ENCODE measurements at regions not wholly inside any gene's neighbourhood (a gene's known extent, or its start where the extent isn't known, plus 50 kb on each side); places are given as distances from the start of the nearest gene placed in this dataset.

DNA sequence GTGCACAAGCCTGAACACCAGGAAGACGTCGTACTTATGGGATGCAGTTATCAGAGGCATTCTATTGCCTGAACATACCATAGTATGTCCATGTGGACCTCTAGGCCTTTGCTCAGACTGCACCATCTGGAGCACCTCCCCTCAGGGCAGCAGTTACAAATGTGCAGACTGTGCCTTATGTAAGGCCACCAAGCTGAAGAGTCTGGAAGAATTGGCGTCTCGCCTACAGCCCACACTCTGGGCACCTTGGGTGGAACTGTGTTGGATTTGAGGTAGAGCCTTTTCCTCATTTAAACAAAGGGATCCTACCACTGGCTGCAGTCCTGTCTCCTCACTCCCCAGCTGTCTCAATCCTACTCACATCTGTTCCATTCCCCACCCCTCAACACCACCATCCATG lies 204.3 kb upstream of the FRMD6 start:
- DNase-seq (no peak), ATAC-seq (replicated peaks in 1 of 2) (no peak)
- no peaks in the 10 kb centered on the region for H3K9me3 Mint-ChIP-seq

DNA sequence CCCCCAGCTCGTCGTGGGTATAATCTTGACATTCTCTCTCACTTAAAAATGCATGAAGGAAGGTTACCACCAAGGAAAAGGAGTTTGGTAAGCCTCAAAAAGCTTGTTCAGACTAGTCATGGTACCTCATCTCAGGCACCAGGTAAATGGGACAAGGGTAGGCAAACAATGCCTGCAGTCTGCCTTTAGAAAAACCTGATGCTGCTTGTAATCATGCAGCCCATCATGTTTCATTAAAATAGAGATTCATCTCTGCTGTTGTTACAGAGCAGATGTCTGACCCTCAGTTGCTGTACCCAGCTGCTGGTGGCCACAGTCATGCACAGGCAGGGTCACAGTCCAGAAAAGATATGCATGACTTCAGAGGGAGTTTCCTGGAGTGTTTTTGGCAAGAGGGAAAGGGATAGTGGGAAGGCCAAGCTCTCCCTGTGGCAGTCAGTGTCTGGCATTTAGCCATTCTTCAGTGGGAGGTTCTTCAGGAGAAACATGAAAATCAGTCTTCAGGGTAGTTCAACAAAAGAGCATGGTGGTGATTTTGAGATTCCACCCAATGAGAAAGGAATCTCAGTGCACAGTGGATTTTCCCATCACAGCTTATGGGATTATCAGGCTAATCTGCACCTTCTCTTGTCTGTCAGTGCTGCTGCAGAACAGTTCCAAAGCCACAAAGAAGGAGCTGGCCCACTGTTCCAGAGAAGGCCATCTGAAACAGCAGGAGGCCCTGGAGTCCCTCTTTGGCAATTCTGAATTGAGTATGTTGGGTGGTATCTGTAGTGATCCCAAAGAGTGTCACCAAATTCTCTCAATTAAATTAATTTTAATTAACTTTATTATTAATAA lies 202.7 kb upstream of the FRMD6 start:
- ATAC-seq (replicated peaks in 1 of 2) (no peak), DNase-seq (no peak)
- Mint-ChIP-seq H3K4me3 (no peak overlapping the region), H3K36me3 (ENCODE audit: insufficient read depth in 2 of 2) (no peaks in the 10 kb centered on the region), H3K4me1 (ENCODE audit: low read depth) (no peaks in the 10 kb centered on the region), H3K9me3 (no peaks in the 10 kb centered on the region), H3K27ac (no peak overlapping the region), H3K27me3 (ENCODE audit: low read depth) (peaks cover 28% of the 10 kb centered on the region)

More for the DNA sequence above, 204.3 kb upstream of the FRMD6 start:
- H3K36me3 Mint-ChIP-seq (ENCODE audit: insufficient read depth in 2 of 2): no peaks in the 10 kb centered on the region
- H3K27me3 Mint-ChIP-seq (ENCODE audit: low read depth): peaks cover 40% of the 10 kb centered on the region
- H3K4me3 Mint-ChIP-seq: no peak overlapping the region
- H3K4me1 Mint-ChIP-seq (ENCODE audit: low read depth): no peaks in the 10 kb centered on the region
- no peak overlapping the region for H3K27ac Mint-ChIP-seq

GRCh38 chr14:51449681-51450080 lies 202.0 kb upstream of the FRMD6 start:
- no peak for ATAC-seq (replicated peaks in 1 of 2)
- H3K36me3 Mint-ChIP-seq (ENCODE audit: insufficient read depth in 2 of 2): no peaks in the 10 kb centered on the region
- peaks cover 22% of the 10 kb centered on the region for H3K27me3 Mint-ChIP-seq (ENCODE audit: low read depth)
- no peaks in the 10 kb centered on the region for H3K9me3 Mint-ChIP-seq
- H3K4me3 Mint-ChIP-seq: no peak overlapping the region
- no peak overlapping the region for H3K27ac Mint-ChIP-seq
- no peak for DNase-seq
- no peaks in the 10 kb centered on the region for H3K4me1 Mint-ChIP-seq (ENCODE audit: low read depth)

- Mint-ChIP-seq H3K27me3 (ENCODE audit: low read depth) (peaks cover 17% of the 10 kb centered on the region), H3K4me3 (no peak overlapping the region), H3K27ac (no peak overlapping the region), H3K4me1 (ENCODE audit: low read depth) (no peaks in the 10 kb centered on the region), H3K9me3 (peaks cover 0 to under 1% of the 10 kb centered on the region in 2 donors), H3K36me3 (ENCODE audit: insufficient read depth in 2 of 2) (no peaks in the 10 kb centered on the region)
- ATAC-seq (replicated peaks in 1 of 2) (no peak), DNase-seq (no peak)
Measured at GRCh38 chr14:51451561-51451960, 200.1 kb upstream of the FRMD6 start.

- Mint-ChIP-seq H3K27ac (no peak overlapping the region), H3K4me3 (no peak overlapping the region), H3K4me1 (ENCODE audit: low read depth) (no peaks in the 10 kb centered on the region), H3K27me3 (ENCODE audit: low read depth) (peaks cover 10% of the 10 kb centered on the region), H3K36me3 (ENCODE audit: insufficient read depth in 2 of 2) (no peaks in the 10 kb centered on the region), H3K9me3 (peaks cover 3% of the 10 kb centered on the region in 2 donors)
- no peak for ATAC-seq (replicated peaks in 1 of 2)
- DNase-seq: no peak
Measured at GRCh38 chr14:51453869-51454268, 197.8 kb upstream of the FRMD6 start.

DNA sequence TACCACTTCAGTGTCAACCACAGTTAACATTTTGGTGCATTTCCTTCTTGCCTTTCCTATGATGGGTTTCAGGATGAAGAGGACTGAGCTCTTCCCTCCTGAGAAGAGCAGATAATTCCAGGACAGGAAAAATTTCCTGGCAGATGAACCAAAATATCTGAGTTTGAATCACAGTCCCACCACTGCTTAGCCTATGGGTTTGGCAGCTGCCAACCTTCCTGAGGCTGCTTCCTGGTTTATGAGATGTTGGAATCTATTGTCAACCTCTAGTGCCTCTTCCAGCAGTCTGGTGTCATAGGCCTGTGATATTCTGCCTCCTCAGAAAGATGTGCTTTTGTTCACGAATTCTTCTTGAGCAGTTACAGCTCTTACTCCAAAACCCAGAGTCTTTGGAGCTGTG lies 197.4 kb upstream of the FRMD6 start:
- Mint-ChIP-seq H3K4me3 (no peak overlapping the region), H3K36me3 (ENCODE audit: insufficient read depth in 2 of 2) (no peaks in the 10 kb centered on the region), H3K27ac (no peak overlapping the region), H3K9me3 (peaks cover 3% of the 10 kb centered on the region in 2 donors), H3K27me3 (ENCODE audit: low read depth) (peaks cover 10% of the 10 kb centered on the region), H3K4me1 (ENCODE audit: low read depth) (no peaks in the 10 kb centered on the region)
- ATAC-seq (replicated peaks in 1 of 2) (no peak), DNase-seq (no peak)

- no peaks in the 10 kb centered on the region for H3K36me3 Mint-ChIP-seq (ENCODE audit: insufficient read depth in 2 of 2)
- no peak overlapping the region for H3K27ac Mint-ChIP-seq
- no peak overlapping the region for H3K4me3 Mint-ChIP-seq
- H3K9me3 Mint-ChIP-seq: peaks cover 3% of the 10 kb centered on the region in 2 donors
- peaks cover 10% of the 10 kb centered on the region for H3K27me3 Mint-ChIP-seq (ENCODE audit: low read depth)
- no peaks in the 10 kb centered on the region for H3K4me1 Mint-ChIP-seq (ENCODE audit: low read depth)
- DNase-seq (no peak), ATAC-seq (replicated peaks in 1 of 2) (no peak)
Measured at GRCh38 chr14:51455041-51455835, 196.5 kb upstream of the FRMD6 start.

DNA sequence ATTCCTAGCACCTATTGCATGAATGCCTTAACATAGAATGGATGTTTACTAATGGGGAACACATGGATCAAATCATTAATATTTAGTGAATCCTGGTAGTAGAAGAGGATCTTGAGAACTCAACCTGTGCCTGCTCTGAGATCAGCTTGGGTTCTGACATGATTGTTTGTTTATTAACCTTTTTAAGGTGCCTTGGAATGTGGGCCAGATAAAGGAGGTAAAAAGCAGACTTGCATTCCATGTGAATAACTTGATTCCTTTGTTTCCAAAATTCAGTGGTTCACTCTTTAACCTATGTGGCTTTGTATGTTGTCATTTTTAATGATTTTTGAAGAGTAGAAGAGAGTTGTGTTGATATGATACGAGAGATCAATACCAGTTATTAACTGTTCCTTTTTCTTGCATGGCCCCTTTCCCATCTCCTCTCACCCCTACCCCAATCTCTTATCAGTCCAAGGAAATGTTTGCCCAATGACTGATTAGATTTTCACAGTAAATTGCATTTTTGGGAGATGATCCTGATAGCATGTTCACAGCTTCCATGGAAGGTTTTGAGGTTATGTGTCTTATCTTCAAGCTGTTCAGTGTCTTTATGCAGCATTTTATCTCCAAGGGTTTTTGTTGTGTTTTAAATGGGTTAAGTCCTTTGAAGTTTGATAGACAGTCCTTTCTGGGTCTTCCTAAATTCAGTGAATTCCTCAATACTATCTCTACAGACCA lies 193.7 kb upstream of the FRMD6 start:
- peaks cover 3% of the 10 kb centered on the region in 2 donors for H3K9me3 Mint-ChIP-seq
- H3K27me3 Mint-ChIP-seq (ENCODE audit: low read depth): peaks cover 10% of the 10 kb centered on the region
- no peak for DNase-seq
- no peak for ATAC-seq (replicated peaks in 1 of 2)
- no peak overlapping the region for H3K4me3 Mint-ChIP-seq
- H3K36me3 Mint-ChIP-seq (ENCODE audit: insufficient read depth in 2 of 2): no peaks in the 10 kb centered on the region
- H3K4me1 Mint-ChIP-seq (ENCODE audit: low read depth): no peaks in the 10 kb centered on the region
- no peak overlapping the region for H3K27ac Mint-ChIP-seq

DNA sequence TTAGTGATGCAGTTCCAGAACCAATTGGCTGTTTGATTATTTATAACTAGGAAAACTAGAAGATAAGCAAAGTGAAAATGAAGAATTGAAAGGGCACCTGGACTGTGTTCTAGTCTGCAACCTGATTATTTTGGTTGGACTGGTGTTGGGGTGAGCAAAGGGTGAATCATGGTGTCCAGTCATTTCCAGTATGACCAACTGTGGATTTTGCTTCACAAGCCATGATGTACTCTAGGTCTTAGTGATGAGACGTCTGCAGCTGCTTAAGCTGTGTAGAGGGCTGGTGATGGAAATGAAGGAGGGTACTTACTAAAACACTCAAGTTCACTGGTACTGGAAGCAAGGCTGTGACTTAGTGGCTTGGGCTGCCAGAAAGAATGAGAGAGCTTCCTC lies 193.2 kb upstream of the FRMD6 start:
- H3K36me3 Mint-ChIP-seq (ENCODE audit: insufficient read depth in 2 of 2): no peaks in the 10 kb centered on the region
- H3K9me3 Mint-ChIP-seq: peaks cover 3% of the 10 kb centered on the region in 2 donors
- H3K27me3 Mint-ChIP-seq (ENCODE audit: low read depth): peaks cover 10% of the 10 kb centered on the region
- ATAC-seq (replicated peaks in 1 of 2) (no peak), DNase-seq (no peak)
- H3K4me1 Mint-ChIP-seq (ENCODE audit: low read depth): no peaks in the 10 kb centered on the region
- no peak overlapping the region for H3K27ac Mint-ChIP-seq
- no peak overlapping the region for H3K4me3 Mint-ChIP-seq

DNA sequence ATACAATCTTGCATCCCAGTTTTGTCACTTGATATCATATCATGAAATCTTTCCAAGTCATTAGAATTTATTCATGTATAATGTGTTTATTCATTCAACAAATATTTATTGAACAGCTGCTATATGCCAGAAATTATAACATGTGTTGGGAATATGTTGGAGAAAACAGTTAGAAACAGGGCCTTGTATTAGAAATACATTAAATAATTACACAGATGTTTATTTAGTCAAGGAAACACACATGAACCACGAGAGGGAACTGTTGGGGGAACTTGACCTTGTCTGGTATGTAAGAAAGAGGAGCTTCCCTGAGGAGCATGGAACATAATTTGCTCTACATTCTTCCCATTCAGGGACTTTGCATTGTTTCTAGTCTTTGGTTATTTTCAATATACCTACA lies 191.7 kb upstream of the FRMD6 start:
- Mint-ChIP-seq H3K27ac (peak overlapping the region; percentile 56), H3K4me3 (no peak overlapping the region), H3K27me3 (ENCODE audit: low read depth) (peaks cover 10% of the 10 kb centered on the region), H3K9me3 (peaks cover 3% of the 10 kb centered on the region in 2 donors), H3K36me3 (ENCODE audit: insufficient read depth in 2 of 2) (no peaks in the 10 kb centered on the region), H3K4me1 (ENCODE audit: low read depth) (no peaks in the 10 kb centered on the region)
- DNase-seq (no peak), ATAC-seq (replicated peaks in 1 of 2) (no peak)

GRCh38 chr14:51462182-51462581 lies 189.5 kb upstream of the FRMD6 start:
- no peak for ATAC-seq (replicated peaks in 1 of 2)
- no peak for DNase-seq

GRCh38 chr14:51462706-51463105 lies 189.0 kb upstream of the FRMD6 start:
- H3K4me1 Mint-ChIP-seq (ENCODE audit: low read depth): no peaks in the 10 kb centered on the region
- H3K27ac Mint-ChIP-seq: no peak overlapping the region
- H3K4me3 Mint-ChIP-seq: no peak overlapping the region
- DNase-seq (no peak), ATAC-seq (replicated peaks in 1 of 2) (no peak)
- H3K9me3 Mint-ChIP-seq: no peaks in the 10 kb centered on the region
- no peaks in the 10 kb centered on the region for H3K27me3 Mint-ChIP-seq (ENCODE audit: low read depth)
- H3K36me3 Mint-ChIP-seq (ENCODE audit: insufficient read depth in 2 of 2): no peaks in the 10 kb centered on the region

More at GRCh38 chr14:51462182-51462581, 189.5 kb upstream of the FRMD6 start:
- Mint-ChIP-seq H3K4me1 (ENCODE audit: low read depth) (no peaks in the 10 kb centered on the region), H3K9me3 (no peaks in the 10 kb centered on the region), H3K27me3 (ENCODE audit: low read depth) (no peaks in the 10 kb centered on the region), H3K4me3 (no peak overlapping the region), H3K27ac (no peak overlapping the region), H3K36me3 (ENCODE audit: insufficient read depth in 2 of 2) (no peaks in the 10 kb centered on the region)

DNA sequence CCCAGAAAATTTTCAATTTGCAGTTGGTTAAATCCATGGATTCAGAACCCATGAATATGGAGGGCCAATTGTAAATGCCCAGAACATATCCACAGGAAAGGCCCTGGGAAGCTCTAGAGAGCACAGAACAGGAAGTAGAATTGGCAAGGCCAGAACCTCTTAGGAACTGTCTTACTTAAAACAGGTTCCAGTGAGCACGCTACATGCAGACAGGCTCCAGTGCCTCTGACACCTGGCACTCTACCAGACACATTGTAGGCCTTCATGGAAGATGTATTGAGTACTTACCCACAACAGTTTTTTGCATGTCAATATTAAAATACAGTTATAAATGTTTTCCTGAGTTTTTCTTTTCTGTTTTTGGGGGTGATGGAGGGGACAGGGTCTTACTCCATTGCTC lies 188.2 kb upstream of the FRMD6 start:
- H3K4me3 Mint-ChIP-seq: no peak overlapping the region
- no peaks in the 10 kb centered on the region for H3K9me3 Mint-ChIP-seq
- H3K27ac Mint-ChIP-seq: no peak overlapping the region
- H3K4me1 Mint-ChIP-seq (ENCODE audit: low read depth): no peaks in the 10 kb centered on the region
- no peaks in the 10 kb centered on the region for H3K27me3 Mint-ChIP-seq (ENCODE audit: low read depth)
- ATAC-seq (replicated peaks in 1 of 2) (no peak), DNase-seq (no peak)
- H3K36me3 Mint-ChIP-seq (ENCODE audit: insufficient read depth in 2 of 2): no peaks in the 10 kb centered on the region
